Activated effector memory CD4-positive, alpha-beta T cell treated with Interleukin-2 at 50 U/mL for 16 hours (primary cell): ENCODE measurements at regions not wholly inside any gene's neighbourhood (a gene's known extent, or its start where the extent isn't known, plus 50 kb on each side); places are given as distances from the start of the nearest gene placed in this dataset.

Experiments used
- DNase-seq: peaks from one replicate; pipeline ENCODE4 v3.0.0-alpha.2; 2020

GRCh38 chr9:135221576-135221950 lies 134.1 kb downstream of the OLFM1 start:
- no peak for DNase-seq

GRCh38 chr9:135221951-135222631 lies 134.6 kb downstream of the OLFM1 start:
- no peak for DNase-seq

DNA sequence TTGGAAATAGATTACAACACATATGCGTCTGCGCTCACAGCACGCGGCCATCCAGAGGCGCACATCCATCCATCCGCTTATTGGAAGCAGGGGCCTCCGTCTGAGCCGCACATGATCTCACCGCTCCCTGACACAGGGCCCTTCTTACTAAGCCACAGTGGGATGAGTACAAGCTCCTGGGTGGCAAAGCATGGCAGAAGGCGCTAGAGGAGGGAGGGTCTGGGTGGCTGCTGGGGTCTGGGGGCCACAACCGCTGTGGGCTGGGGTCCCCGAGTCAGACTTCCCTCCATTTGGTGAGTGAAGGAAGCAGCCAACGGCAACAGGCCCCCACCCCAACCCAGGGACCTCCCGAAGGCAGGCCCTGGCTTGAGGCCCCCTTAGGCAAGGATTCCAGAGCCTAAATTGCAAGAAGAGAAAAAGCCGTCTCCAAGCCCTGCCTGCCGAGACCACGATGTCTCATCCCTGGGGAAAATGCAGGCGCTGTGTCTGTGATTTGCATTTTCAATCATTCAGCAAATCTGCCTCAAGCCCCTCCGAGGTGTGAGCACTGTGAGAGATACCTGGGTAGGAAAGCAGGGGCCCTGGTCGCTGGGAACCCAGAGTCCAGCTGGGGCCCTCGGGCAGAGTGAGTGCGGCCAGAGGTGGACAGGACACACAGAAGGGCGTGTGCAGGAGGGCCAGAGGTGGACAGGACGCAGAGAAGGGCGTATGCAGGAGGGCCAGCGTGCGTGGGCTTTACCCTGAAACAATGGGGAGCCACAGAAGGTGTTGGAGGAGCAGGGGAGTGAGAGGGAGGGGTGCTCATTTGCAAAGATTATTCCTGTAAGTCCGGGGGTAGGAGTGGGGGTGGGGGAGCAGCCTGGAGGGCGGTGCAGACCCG lies 135.7 kb downstream of the OLFM1 start:
- no peak for DNase-seq

DNA sequence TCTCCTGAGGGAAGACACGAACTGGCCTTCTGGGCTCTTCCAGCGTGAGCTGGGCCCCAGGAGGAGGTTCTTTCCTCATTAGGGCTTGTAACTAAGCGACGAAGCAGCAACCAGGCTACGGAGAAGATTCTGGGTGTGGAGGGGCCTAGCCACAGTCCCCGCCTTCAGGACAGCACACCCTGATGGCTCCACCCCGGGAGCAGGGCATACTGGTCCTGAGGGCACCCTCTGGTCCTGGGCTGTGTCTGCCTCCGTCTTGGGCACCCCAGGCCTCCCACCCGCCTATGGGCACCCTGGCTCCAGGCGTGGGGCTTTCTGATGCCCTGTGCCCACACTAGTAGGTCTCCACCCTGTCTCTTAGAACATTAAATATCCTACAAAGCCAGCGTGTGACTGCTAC lies 136.4 kb downstream of the OLFM1 start:
- no peak for DNase-seq

- no peak for DNase-seq
Observed at GRCh38 chr9:135224286-135224877, 136.9 kb downstream of the OLFM1 start.

- DNase-seq, result no peak
Observed at GRCh38 chr9:135224921-135225541, 137.6 kb downstream of the OLFM1 start.

GRCh38 chr9:135225619-135226228 lies 138.3 kb downstream of the OLFM1 start:
- no peak for DNase-seq

DNA sequence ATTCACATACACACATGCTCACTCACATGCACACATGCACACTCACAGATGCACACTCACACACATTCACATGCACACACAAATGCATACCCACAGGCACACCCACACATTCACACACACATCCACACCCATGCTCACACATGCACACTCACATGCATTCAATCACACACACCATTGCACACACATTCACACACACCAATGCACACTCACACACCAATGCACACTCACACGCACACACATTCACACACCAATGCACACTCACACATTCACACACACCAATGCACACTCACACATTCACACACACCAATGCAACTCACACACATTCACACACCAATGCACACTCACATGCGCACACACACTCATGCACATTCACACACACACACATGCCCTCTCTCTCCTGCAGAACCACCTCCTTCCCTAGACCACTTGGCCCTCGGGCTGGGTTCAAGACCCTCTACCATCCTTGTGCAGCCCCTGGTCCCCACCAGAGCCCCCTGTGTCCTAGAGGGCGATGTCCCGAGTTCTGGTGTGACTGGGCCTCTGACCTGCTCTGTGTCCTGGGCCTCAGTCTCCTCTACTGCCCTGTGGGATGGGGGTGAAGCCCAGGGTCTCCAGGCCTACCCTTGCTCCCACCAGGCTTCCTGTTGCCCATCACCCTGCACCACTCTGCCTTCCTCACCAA lies 139.0 kb downstream of the OLFM1 start:
- DNase-seq, result no peak

DNA sequence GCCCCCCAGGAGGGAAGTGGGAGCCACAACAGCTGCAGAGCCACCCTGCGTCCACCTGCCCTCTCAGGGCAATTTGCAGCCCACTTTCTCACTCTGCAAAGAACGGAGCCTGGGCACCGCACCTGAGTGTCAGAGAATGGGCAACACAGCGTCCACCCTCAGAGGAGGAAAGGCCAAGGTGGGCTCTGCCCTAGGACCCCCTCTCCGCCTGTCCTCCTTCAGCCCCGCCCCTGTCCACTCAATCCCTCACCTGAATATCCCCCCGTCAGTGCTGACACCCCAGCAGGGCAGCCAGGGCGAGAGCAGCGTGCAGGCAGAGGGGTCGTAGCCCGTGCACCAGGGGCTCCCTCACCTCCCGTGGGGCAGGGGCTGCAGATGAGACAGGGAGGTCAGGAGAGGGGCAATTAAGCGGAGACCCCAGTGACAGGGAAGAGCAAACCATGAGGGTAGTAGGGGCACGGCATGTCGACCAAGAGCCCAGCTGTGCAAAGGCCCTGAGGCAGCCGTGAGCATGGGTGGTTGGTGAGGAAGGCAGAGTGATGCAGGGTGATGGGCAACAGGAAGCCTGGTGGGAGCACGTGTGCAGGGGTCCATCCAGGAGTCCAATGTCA lies 140.3 kb downstream of the OLFM1 start:
- no peak for DNase-seq

GRCh38 chr9:135228345-135228982 lies 141.0 kb downstream of the OLFM1 start:
- DNase-seq, result no peak

DNA sequence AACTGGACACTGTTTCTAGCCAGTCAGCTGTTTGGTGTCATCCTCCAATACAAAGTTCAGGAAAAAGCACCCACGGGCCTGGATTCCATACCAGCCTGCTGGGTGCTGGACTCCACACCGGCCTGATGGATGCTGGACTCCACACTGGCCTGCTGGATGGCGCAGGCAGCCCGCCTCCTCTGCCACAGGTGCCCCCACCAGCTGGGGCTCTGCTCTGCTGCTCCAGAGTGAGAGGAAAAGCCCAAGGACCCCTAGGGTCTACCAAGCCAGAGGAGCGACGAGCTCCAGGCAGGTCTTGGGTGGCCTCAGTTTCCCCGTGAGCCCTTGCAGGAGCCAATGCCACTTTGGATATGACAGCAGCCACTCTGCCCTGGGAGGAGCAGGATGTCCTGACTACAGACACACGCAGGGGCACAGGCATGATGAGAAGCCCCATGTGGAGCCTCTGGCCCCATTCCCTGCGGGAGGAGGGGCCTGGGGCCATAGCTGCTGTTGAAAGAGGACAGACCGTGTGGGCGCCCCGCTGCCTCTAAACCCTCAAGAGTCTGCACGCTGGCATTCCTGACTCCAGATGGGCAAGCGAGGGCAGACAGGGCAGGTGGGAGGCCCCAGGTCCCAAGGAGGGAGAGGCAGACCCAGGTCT lies 141.6 kb downstream of the OLFM1 start:
- no peak for DNase-seq

- no peak for DNase-seq
Observed at GRCh38 chr9:135229701-135230385, 142.4 kb downstream of the OLFM1 start.

- DNase-seq, result no peak
Observed at GRCh38 chr9:135230386-135230765, 142.9 kb downstream of the OLFM1 start.

GRCh38 chr9:135230817-135231520 lies 143.5 kb downstream of the OLFM1 start:
- no peak for DNase-seq

- no peak for DNase-seq
Observed at GRCh38 chr9:135239100-135239768, 151.8 kb downstream of the OLFM1 start.

DNA sequence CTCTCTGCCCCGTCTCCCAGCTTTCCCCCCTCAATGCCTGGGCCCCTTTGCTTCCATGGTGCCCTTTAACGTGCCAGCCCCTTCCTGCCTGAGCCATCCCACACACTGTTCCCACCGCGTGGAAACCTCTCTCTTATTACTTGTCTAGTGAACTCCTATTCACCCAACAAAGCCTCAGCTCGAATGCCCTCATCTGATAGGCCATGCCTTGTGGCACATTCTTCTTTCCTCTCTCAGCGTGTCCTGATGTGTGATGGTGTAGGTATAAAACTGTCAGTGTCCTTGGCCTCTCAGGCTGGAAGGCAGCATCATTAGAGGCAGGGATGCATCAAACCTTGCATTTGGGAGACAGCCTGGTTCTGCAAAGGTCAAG lies 152.3 kb downstream of the OLFM1 start:
- DNase-seq, result no peak

- no peak for DNase-seq
Observed at GRCh38 chr9:135240222-135240621, 152.8 kb downstream of the OLFM1 start.

DNA sequence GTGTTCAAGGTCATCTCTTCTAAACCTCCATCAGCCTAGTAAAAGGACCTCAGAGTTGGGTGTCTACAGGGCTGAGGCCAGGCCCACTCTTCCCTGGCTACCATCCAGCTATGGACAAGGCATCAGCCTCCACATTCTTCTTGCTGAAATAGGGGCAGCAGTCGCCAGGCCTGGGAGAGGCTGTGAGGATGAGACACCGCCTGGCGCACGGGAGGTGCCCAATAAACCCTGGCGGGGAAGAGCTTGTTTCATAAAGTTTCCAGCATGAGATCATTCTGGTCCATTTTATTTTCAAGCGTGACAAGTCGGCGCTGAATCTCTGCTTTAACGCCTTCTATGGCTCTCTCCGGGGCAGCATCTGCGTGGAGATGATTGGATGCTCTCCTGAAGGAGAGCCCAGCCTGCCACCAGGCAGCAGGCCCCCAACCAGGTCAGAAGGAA lies 153.4 kb downstream of the OLFM1 start:
- DNase-seq, result no peak

DNA sequence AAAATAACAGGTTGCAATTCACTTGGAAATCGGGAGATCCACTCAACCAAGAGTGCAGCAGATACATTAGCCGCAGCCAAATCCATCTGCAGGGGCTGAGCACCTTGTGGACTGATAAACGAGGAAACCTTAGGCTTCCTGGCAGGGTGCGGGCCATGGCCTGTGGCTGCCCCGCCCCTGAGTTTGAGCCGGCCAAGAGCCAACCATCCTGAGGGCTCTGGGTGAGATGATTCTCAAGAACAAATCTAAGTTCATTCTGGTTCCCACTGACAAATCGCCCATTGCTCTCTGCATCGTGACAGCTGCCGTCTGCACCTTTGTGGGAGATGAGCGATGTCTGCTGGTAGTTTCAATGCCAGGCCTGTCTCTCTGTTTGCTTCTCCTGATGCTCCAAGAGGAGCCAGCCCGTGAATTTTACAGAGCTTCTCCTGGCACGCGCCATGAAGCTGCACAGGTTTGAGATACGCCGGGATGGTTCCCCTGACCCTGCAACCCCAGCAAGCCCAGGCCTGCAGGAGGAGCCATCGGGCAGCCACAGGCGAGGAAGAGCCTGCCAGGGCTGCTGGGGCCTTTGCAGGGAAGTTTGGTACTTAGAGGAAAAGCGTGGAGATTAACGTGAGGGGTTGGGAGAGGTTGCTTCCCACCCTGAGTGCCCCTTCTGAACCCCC lies 154.0 kb downstream of the OLFM1 start:
- no peak for DNase-seq
